ENCODE measurements at regions not wholly inside any gene's neighbourhood (a gene's known extent, or its start where the extent isn't known, plus 50 kb on each side); places are given as distances from the start of the nearest gene placed in this dataset.

DNA sequence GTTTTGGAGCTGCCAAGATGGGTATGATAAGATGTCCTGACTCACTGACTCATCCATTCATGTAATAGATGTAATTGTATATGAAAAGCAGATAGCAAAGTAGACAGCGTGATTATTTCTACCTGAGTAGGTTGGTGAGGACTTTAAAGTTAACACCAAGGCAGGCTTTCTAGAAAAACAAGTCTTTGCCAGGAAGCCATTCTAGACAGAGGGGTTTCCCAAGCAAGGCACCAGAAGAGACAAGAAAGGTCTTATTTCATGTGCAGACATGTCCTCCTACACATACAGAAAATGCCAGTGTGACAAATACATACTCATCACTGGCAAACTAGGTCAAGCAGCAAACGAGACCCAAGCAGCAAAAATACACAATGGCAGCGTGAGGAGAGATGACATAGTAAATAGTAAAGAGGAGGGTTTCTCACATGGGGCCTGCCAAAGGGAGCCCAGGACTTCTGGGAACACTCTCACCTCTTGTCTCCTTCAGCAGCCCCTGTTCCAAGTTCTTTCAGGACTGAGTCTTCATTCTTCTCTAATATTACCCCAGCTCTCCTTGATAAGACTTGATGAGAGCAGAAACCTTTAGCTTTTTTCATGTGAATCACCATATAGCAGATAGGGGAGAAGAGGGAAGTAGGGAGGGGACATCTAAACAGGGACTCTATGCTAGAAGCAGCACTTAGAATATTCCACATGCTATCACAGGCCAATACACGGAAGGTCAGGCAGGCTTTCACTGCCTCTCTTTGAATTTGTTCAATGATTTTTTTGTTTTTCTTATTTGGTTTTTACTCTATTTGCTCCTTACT, 114.6 kb upstream of the ATP1B1 start:
- Mint-ChIP-seq H3K27me3 (no peaks in the 10 kb centered on the region), H3K36me3 (no peaks in the 10 kb centered on the region), H3K9me3 (peaks cover 12% of the 10 kb centered on the region), H3K4me3 (no peak overlapping the region), H3K4me1 (ENCODE audit: unreplicated experiment) (no peaks in the 10 kb centered on the region), H3K27ac (no peak overlapping the region)
- no peak for DNase-seq (ENCODE audit: extremely low spot score, unreplicated experiment)
- TF ChIP-seq, protein P1, sequence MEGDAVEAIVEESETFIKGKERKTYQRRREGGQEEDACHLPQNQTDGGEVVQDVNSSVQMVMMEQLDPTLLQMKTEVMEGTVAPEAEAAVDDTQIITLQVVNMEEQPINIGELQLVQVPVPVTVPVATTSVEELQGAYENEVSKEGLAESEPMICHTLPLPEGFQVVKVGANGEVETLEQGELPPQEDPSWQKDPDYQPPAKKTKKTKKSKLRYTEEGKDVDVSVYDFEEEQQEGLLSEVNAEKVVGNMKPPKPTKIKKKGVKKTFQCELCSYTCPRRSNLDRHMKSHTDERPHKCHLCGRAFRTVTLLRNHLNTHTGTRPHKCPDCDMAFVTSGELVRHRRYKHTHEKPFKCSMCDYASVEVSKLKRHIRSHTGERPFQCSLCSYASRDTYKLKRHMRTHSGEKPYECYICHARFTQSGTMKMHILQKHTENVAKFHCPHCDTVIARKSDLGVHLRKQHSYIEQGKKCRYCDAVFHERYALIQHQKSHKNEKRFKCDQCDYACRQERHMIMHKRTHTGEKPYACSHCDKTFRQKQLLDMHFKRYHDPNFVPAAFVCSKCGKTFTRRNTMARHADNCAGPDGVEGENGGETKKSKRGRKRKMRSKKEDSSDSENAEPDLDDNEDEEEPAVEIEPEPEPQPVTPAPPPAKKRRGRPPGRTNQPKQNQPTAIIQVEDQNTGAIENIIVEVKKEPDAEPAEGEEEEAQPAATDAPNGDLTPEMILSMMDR (conservative IDR thresholded peaks at IDR 0.05) = no peak

DNA sequence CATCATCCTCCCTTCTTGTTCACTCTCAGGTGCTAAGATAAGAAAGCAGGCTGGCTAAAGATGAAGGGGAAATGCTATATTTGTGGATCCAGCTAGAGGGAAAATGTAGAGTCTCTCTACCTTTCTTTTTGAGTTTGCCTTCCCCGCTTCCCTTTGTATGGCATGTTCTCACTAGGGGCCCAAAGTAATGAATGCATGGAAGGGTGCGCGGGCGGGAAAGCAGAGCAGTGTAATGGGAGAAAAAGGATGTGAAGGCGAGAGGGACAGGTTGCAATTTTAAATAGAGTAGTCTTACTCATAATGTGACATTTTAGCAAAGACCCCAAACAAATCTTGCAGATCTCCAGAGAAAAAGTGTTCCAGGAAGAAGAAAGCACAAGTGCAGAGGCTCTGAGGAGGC, 105.1 kb upstream of the ATP1B1 start:
- Mint-ChIP-seq H3K27me3 (no peaks in the 10 kb centered on the region), H3K9me3 (peaks cover 4% of the 10 kb centered on the region), H3K27ac (no peak overlapping the region), H3K4me1 (ENCODE audit: unreplicated experiment) (no peaks in the 10 kb centered on the region), H3K4me3 (no peak overlapping the region), H3K36me3 (no peaks in the 10 kb centered on the region)
- no peak for DNase-seq (ENCODE audit: extremely low spot score, unreplicated experiment)
- TF ChIP-seq, protein P1 (conservative IDR thresholded peaks at IDR 0.05) = no peak

GRCh38 chr1:169003864-169004516, 102.5 kb upstream of the ATP1B1 start:
- Mint-ChIP-seq H3K36me3 (no peaks in the 10 kb centered on the region), H3K27me3 (no peaks in the 10 kb centered on the region), H3K27ac (no peak overlapping the region), H3K4me3 (no peak overlapping the region), H3K4me1 (ENCODE audit: unreplicated experiment) (no peaks in the 10 kb centered on the region), H3K9me3 (no peaks in the 10 kb centered on the region)
- DNase-seq (ENCODE audit: extremely low spot score, unreplicated experiment) = no peak
- TF ChIP-seq, protein P1 (conservative IDR thresholded peaks at IDR 0.05) = no peak

DNA sequence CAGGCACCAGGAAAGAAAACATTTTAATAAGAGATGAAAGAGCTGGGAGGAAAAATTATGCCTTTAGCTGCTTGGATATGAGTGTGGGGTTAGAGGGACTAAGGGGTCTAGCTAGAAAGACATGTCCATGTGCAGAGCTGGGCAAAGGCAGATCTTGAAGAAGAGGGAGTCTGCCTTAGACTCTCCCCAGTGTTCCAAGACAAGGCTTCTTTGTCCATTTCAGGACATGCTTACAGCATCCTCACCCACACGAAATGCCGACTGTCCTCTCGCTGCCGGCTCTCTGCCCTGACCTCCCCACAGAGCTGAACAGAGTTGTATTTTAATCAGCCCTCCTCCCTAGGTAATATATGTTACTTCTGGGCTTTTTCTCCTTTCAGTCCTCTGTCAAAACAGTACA, 100.7 kb upstream of the ATP1B1 start:
- H3K27me3 Mint-ChIP-seq = no peaks in the 10 kb centered on the region
- TF ChIP-seq, protein P1 (conservative IDR thresholded peaks at IDR 0.05) = no peak

DNA sequence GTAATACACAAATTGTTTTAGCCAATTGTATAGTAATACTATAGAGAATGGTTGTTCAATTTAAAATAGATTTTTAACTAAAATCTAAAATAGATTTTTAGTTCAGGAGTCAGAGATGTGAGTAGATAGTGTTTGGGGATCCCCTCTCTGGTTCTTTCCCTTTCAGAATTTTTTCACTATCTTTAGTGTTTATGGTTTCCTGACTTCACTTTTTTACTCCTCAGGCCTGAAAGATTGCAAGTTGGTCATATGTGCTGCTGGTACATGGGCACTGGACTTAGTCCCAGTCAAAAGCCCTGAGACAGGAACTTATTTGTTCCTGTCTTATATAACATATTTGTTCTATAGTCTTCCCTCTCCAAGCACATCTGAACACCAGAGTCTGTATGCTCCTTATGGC, 96.8 kb upstream of the ATP1B1 start:
- H3K27ac Mint-ChIP-seq = no peak overlapping the region
- no peak overlapping the region for H3K4me3 Mint-ChIP-seq
- no peaks in the 10 kb centered on the region for H3K27me3 Mint-ChIP-seq
- TF ChIP-seq, protein P1 (conservative IDR thresholded peaks at IDR 0.05) = no peak
- no peaks in the 10 kb centered on the region for H3K4me1 Mint-ChIP-seq (ENCODE audit: unreplicated experiment)
- no peaks in the 10 kb centered on the region for H3K36me3 Mint-ChIP-seq
- no peaks in the 10 kb centered on the region for H3K9me3 Mint-ChIP-seq
- DNase-seq (ENCODE audit: extremely low spot score, unreplicated experiment) = no peak

More for the DNA sequence above, 100.7 kb upstream of the ATP1B1 start:
- DNase-seq (ENCODE audit: extremely low spot score, unreplicated experiment) = no peak
- Mint-ChIP-seq H3K36me3 (no peaks in the 10 kb centered on the region), H3K9me3 (no peaks in the 10 kb centered on the region), H3K4me1 (ENCODE audit: unreplicated experiment) (no peaks in the 10 kb centered on the region), H3K27ac (no peak overlapping the region), H3K4me3 (no peak overlapping the region)
